ENCODE measurements at regions not wholly inside any gene's neighbourhood (a gene's known extent, or its start where the extent isn't known, plus 50 kb on each side); places are given as distances from the start of the nearest gene placed in this dataset.

- H3K36me3 ChIP-seq (replicated peaks in 1 of 2; ENCODE audit: insufficient read depth in 1 of 2, low read depth in 2 of 2): no peaks in the 10 kb centered on the region
- ATAC-seq (no peak), DNase-seq (no peak)
- no peak overlapping the region for H3K27ac ChIP-seq
- H3K27me3 ChIP-seq: no peaks in the 10 kb centered on the region
- 51 to 55% methylated on average over 1 of the region's 1 CpG for WGBS, 2 donors
- no peak overlapping the region for H3K4me3 ChIP-seq
- no peaks in the 10 kb centered on the region for H3K9me3 ChIP-seq
- intact Hi-C loops (cut with DNase I): no loop called here
- no peaks in the 10 kb centered on the region for H3K4me1 ChIP-seq
- no peak for TF ChIP-seq CTCF (IDR thresholded peaks at IDR 0.05)
Measured at GRCh38 chr10:5268743-5269142, 72.1 kb downstream of the AKR1C4 start.

GRCh38 chr10:5269791-5270190 lies 73.2 kb downstream of the AKR1C4 start:
- TF ChIP-seq CTCF (IDR thresholded peaks at IDR 0.05) (no peak), POLR2A (IDR thresholded peaks at IDR 0.05) (no peak)
- intact Hi-C loops (cut with DNase I): no loop called here
- Histone ChIP-seq H3K9me3 (no peaks in the 10 kb centered on the region), H3K27me3 (no peaks in the 10 kb centered on the region), H3K4me3 (no peak overlapping the region), H3K36me3 (replicated peaks in 1 of 2; ENCODE audit: insufficient read depth in 1 of 2, low read depth in 2 of 2) (no peaks in the 10 kb centered on the region), H3K4me1 (no peaks in the 10 kb centered on the region), H3K27ac (no peak overlapping the region)
- ATAC-seq (no peak), DNase-seq (no peak)

GRCh38 chr10:5271526-5271925 lies 74.9 kb downstream of the AKR1C4 start:
- Histone ChIP-seq H3K36me3 (replicated peaks in 1 of 2; ENCODE audit: insufficient read depth in 1 of 2, low read depth in 2 of 2) (no peaks in the 10 kb centered on the region), H3K27me3 (no peaks in the 10 kb centered on the region), H3K4me3 (no peak overlapping the region), H3K27ac (no peak overlapping the region), H3K4me1 (no peaks in the 10 kb centered on the region), H3K9me3 (no peaks in the 10 kb centered on the region)
- no peak for TF ChIP-seq CTCF (IDR thresholded peaks at IDR 0.05)
- no peak for TF ChIP-seq POLR2A (IDR thresholded peaks at IDR 0.05)
- ATAC-seq (no peak), DNase-seq (no peak)
- intact Hi-C loops (cut with DNase I): no loop called here
- WGBS, 2 donors: 75 to 76% methylated on average over 1 of the region's 1 CpG

GRCh38 chr10:5272065-5272803 lies 75.6 kb downstream of the AKR1C4 start:
- 77 to 78% methylated on average over 3 of the region's 3 CpGs for WGBS, 2 donors
- intact Hi-C loops (cut with DNase I): no loop called here

More at GRCh38 chr10:5272065-5272803, 75.6 kb downstream of the AKR1C4 start:
- Histone ChIP-seq H3K27ac (no peak overlapping the region), H3K4me1 (no peaks in the 10 kb centered on the region), H3K36me3 (replicated peaks in 1 of 2; ENCODE audit: insufficient read depth in 1 of 2, low read depth in 2 of 2) (no peaks in the 10 kb centered on the region), H3K4me3 (no peak overlapping the region), H3K9me3 (no peaks in the 10 kb centered on the region), H3K27me3 (no peaks in the 10 kb centered on the region)
- TF ChIP-seq POLR2A (IDR thresholded peaks at IDR 0.05) (no peak), CTCF (IDR thresholded peaks at IDR 0.05) (no peak)
- no peak for DNase-seq
- ATAC-seq: no peak
